Tibial nerve (tissue), 3 donors: ENCODE measurements at regions not wholly inside any gene's neighbourhood (a gene's known extent, or its start where the extent isn't known, plus 50 kb on each side); places are given as distances from the start of the nearest gene placed in this dataset.

Experiments
- CTCF ChIP-seq, 5 experiments: fragments of 200-600 bp in 3 of 5; fragments of 450-650 bp in 2 of 5; sonication (generic) in 3 of 5; IDR thresholded peaks; one replicate each; pipeline ENCODE4 v1.5.1; 2016 to 2019; ENCODE audit warnings: antibody characterized with exemption in 5 of 5, mild to moderate bottlenecking in 3 of 5, moderate library complexity in 2 of 5
- POLR2A ChIP-seq, 2 donors: fragments of 450-650 bp; IDR thresholded peaks; one replicate each; pipeline ENCODE4 v1.6.1; 2017; ENCODE audit warnings: antibody characterized with exemption in 2 of 2, mild to moderate bottlenecking in 2 of 2, moderate library complexity in 2 of 2

GRCh38 chr3:101143012-101143411, 149.8 kb upstream of the ABI3BP start:
- TF ChIP-seq POLR2A (IDR thresholded peaks at IDR 0.05) = no peak
- no peak for TF ChIP-seq CTCF (IDR thresholded peaks at IDR 0.05)
